ENCODE measurements at regions not wholly inside any gene's neighbourhood (a gene's known extent, or its start where the extent isn't known, plus 50 kb on each side); places are given as distances from the start of the nearest gene placed in this dataset.
"Not testable (repeated sequence)": the region's sequence is repeated elsewhere in the genome, so short reads cannot be mapped to it uniquely, and the experiment has no call there.

- DNase-seq (ENCODE audit: low spot score): no peak
Observed at GRCh38 chr1:99361406-99361805, 97.1 kb downstream of the PLPPR4 start.

GRCh38 chr1:99363531-99363930, 99.2 kb downstream of the PLPPR4 start:
- DNase-seq (ENCODE audit: low spot score): no peak

DNA sequence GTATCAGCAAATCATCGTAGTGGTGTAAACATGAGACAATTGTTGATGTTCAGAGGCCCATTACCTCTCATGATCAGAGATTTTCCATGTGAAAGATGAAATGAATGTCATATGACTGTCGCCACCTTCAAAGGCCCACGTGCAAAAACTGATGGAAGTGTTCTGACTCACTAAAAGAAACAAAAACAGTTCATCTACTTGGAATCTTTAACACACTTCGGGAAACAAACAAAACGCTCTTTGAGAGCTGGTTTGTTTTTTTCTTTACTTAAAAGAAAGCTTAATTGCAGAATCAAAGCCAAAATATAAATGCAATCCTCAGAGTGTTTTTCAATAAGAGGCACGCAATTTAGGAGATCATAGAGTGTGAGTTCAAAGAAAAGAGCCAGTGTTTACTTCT, 100.8 kb downstream of the PLPPR4 start:
- no peak for DNase-seq (ENCODE audit: low spot score)

GRCh38 chr1:99365545-99365944, 101.3 kb downstream of the PLPPR4 start:
- no peak for DNase-seq (ENCODE audit: low spot score)

DNA sequence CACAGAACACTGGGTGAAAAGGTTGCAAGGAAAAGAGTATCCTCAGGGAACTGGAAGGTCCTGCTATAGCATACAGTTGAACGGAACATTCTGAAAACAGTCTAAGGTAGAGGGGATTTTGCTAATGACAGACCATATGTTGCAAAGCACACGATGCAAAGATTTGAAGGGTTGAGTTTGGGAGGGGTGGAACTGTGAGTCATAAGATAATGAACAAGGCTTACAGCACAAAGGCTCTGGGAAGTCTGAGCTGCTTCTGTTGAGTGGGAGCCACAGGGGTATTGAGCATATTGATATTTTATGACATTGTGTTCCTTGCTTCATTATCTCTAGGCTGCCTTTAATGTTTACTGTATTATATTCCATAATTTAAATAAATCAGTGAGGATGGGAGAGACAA, 104.9 kb downstream of the PLPPR4 start:
- DNase-seq (ENCODE audit: low spot score): no peak

DNA sequence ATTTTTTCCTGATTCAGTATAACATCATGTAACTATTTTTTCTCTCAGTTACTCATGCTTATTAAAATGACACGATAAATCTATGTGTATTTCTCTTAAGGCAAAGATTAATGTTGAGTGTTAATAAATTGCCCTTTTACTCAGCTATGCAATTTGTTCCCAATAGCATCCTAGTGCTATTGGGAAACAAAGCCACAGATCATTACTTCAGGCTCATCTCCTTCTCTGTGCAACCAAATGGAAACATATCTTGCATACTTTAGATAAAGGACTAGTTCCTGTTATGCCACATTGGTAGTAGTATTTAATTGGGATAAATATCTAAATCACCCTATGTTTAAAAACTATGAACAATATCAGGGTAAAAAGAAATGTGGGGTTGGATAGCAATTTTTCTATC, 106.2 kb downstream of the PLPPR4 start:
- DNase-seq (ENCODE audit: low spot score): no peak

DNA sequence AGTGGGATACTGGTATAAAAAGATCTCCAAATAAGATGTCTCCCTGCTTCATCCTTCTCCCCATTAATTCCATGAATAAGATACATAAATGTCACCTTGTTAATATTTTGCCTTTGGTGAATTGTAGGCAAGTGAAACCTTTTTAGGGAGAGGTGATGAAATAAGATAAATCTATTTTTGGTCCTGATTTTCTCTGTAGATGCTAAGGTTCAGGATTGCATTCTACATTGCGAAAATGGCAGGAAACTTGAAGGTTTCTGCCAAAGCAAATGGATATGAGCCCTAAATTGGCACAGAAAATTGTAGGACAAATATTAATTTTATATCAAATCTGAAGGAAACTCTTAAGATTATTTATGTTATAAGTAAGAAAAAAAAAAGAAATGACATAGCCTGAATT, 107.1 kb downstream of the PLPPR4 start:
- DNase-seq (ENCODE audit: low spot score): no peak

- no peak for DNase-seq (ENCODE audit: low spot score)
Observed at GRCh38 chr1:99374109-99374508, 109.8 kb downstream of the PLPPR4 start.

DNA sequence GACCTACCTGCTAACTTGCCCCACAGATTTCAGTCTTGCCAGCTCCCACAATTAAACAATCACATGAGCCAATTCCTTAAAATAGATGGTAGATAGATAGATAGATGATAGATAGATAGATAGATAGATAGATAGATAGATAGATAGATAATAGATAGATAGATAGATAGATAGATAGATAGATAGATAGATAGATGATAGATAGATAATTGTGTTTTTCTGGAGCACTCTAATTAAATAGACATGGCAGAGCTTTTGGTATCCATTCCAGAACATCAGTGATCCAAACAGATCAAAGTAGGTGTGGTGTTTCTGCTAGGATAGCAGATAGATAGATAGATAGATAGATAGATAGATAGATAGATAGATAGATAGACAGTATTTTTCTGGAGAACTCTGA, 110.4 kb downstream of the PLPPR4 start:
- DNase-seq (ENCODE audit: low spot score): not testable (repeated sequence)

GRCh38 chr1:99384021-99384420, 119.7 kb downstream of the PLPPR4 start:
- DNase-seq (ENCODE audit: low spot score): no peak

DNA sequence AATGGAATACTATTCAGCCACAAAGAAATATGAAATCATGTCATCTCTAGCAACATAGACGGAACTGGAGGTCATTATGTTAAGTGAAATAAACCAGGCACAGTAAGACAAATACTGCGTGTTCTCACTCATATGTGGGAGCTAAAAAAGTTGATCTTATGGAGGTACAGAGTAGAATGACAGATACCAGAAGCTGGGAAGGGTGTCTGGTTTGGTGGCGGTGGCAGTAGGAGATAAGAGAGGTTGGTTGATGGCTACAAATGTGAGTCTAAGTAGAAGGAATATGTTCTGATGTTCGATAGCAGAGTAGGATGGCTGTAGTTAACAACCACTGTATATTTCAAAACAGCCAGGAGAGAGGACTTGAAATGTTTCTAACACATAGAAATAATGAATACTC, 121.6 kb downstream of the PLPPR4 start:
- DNase-seq (ENCODE audit: low spot score): no peak

DNA sequence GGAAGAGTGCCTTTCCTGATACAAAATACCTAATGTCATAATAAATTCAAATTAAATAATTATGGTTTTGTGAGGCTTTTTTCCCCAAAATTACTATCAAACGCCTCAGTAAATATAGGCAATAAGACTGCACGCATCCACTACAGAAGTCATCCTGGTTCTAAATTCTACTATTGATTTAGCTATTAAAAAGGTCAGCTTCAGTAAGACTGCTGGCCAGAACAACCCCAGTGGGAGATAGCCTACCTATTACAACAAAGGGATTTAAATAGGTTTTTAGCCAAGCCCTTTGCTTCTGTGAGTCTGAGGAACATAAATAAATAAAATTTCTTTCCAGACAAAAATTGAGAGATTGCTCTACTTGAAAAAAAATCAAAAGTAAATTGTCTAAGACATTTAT, 132.1 kb downstream of the PLPPR4 start:
- DNase-seq (ENCODE audit: low spot score): no peak

GRCh38 chr1:99397029-99397428, 132.7 kb downstream of the PLPPR4 start:
- no peak for DNase-seq (ENCODE audit: low spot score)

DNA sequence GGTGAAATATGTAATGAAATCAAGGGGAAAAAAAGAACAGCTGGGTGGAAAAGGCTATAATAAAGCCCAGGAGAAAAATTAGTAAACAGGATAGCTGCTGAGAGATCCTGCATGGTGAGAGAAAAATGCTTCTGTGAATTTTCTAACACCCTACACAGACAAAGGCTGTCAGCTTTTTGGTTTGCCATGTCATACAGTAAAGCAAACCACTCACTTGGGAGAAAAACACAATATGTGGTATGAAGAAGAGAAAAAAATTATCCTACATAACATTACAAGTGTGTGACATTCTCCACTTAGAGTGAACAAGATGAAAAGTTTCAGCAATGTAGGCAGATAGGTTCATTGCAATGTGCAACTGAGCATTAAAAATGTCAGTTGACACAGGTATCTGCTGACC, 133.6 kb downstream of the PLPPR4 start:
- DNase-seq (ENCODE audit: low spot score): no peak

DNA sequence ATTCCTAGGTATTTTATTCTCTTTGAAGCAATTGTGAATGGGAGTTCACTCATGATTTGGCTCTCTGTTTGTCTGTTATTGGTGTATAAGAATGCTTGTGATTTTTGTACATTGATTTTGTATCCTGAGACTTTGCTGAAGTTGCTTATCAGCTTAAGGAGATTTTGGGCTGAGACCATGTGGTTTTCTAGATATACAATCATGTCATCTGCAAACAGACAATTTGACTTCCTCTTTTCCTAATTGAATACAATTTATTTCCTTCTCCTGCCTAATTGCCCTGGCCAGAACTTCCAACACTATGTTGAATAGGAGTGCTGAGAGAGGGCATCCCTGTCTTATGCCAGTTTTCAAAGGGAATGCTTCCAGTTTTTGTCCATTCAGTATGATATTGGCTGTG, 137.3 kb downstream of the PLPPR4 start:
- DNase-seq (ENCODE audit: low spot score): not testable (repeated sequence)

DNA sequence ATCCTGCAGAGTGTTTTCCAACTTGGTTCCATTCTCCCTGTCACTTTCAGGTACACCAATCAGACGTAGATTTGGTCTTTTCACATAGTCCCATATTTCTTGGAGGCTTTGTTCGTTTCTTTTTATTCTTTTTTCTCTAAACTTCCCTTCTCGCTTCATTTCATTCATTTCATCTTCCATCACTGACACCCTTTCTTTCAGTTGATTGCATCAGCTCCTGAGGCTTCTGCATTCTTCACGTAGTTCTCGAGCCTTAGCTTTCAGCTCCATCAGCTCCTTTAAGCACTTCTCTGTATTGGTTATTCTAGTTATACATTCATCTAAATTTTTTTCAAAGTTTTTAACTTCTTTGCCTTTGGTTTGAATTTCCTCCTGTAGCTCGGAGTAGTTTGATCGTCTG, 140.1 kb downstream of the PLPPR4 start:
- DNase-seq (ENCODE audit: low spot score): not testable (repeated sequence)

GRCh38 chr1:99405325-99405724, 141.0 kb downstream of the PLPPR4 start:
- DNase-seq (ENCODE audit: low spot score): not testable (repeated sequence)

- no peak for DNase-seq (ENCODE audit: low spot score)
Observed at GRCh38 chr1:99407018-99407417, 142.7 kb downstream of the PLPPR4 start.

DNA sequence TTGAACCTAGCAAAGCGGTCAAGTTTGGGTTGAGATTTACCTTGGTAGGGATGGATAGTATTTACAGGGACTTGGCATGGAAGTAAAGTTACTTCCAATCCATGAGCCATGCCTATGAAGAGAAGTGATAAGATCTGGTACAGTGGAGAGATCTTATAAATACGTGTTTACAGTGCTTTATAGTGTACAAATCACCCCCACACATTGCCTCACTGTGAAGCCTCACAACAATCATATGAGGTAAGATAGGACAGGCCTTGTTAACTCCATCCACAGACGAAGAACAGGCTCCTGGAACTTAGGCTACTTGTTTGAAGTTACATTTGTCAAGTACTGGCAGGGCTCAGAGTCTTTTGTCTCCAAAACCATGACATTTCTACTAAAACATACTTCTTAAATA, 159.8 kb downstream of the PLPPR4 start:
- no peak for DNase-seq (ENCODE audit: low spot score)

DNA sequence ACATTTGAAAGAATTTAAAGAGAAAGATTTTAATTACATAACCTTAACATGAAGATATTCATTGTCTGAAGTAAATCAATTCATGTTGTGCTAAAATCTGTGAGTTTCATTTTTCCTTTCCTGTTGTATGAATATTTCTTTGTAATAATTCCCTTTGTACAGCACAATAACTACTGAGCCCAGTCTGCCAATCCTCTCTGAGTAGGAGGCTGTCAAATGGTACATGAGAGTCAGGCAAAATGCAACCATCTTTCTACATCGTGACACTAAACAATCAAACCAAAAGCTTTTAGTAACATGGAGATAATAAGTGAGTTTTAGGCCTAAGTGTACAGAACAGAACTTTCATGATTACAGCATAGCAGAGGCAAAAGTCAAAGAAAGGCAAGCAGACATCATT, 165.5 kb downstream of the PLPPR4 start:
- DNase-seq (ENCODE audit: low spot score): no peak

DNA sequence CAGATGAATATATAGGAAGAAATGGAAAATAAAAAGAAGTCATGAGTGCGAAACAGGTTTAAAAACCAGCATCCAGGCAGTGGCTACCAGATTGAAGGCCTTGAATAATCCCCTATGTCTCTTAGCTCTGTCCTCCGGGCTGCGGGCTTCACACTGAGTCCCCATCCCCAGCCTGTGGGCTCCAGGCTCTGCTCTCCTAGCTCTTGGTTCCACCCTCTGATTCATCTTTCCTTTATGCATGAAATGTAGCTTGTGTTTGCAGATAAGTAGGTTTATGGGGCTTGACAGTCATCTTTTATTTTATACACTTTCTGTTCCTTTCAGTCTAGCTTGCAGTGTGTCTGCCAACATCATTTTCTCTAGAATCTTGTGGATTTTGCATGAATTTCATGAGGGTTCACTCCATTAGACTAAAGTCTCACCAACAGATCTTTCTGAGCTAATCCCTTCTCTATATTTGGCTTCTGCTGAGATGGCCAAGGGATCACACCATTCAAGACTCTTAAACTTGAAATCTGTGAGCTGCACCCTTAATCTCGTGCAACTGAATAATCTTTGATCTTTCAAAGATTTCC, 174.5 kb downstream of the PLPPR4 start:
- DNase-seq (ENCODE audit: low spot score): no peak

DNA sequence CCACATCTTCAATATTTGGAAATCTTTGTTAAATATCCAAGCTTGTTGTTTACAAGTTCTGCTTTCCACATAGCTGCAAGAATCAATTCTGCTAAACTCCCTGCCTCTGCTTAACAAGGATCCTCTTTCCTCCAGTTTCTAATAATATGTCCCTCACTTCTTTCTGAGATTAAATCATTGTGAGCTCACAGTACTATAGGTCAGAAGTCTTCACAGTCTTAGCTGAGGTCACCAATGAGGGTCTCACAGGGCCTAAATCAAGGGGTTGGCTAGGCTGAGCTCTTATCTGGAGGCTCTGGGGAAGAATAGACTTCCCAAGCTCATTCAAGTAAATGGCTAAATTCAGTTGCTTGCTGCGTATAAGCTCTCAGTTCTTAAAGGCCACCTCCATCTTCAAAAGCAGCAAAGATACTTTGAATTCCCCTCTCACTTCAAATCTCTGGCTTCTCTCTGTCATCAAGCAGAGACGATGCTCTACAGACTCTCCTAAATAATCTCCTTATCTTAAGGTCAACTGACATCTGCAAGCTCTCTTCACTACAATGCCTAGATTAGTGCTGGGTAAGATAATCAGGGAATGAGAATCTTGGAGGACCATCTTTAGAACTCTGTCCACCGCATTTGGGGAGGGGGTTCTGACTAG, 175.3 kb downstream of the PLPPR4 start:
- no peak for DNase-seq (ENCODE audit: low spot score)

DNA sequence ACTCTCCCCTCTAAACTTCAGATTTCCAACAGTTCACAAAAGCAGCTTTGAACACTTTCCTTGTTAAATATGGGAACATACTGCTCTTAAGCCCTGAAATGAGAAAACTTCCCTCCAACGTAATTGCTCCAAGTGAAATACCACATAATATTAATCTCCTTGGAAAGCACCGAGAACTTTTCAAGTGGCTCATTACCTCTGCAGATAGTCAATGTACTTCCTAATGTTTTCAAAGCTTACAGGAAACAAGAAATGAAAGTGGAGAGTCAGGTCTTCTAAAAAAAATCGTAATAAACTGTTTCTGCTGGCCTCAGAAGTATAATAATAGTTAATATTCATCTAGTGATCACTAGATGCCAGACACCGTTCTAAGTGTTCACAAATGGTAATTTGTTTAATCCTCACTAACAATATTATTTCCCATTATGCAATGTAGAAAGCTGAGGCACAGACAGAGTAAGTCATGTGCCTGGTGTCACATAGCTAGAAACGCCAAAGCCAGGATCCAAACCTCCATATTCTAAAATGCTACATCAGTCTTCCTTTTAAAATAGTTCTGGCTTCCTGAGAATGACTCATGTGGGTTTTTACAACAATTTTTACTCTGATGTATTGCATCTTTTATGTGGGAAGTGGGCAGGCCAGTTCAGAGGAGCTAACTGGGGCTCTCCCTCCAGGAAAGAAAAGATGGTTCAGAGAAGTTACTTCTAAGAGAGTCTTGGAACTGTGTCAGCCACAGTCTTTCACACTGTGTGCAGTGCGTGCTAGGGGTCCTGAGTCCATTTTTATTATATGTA, 177.2 kb downstream of the PLPPR4 start:
- DNase-seq (ENCODE audit: low spot score): peak; percentile 5
